CD4-positive, alpha-beta T cell treated with Interleukin-21 for 1 hour (primary cell): ENCODE measurements at regions not wholly inside any gene's neighbourhood (a gene's known extent, or its start where the extent isn't known, plus 50 kb on each side); places are given as distances from the start of the nearest gene placed in this dataset.
"Not testable (repeated sequence)": the region's sequence is repeated elsewhere in the genome, so short reads cannot be mapped to it uniquely, and the experiment has no call there.

ENCODE experiments used
- DNase-seq: peaks from one replicate; pipeline ENCODE4 v3.0.0-alpha.2; 2020

DNA sequence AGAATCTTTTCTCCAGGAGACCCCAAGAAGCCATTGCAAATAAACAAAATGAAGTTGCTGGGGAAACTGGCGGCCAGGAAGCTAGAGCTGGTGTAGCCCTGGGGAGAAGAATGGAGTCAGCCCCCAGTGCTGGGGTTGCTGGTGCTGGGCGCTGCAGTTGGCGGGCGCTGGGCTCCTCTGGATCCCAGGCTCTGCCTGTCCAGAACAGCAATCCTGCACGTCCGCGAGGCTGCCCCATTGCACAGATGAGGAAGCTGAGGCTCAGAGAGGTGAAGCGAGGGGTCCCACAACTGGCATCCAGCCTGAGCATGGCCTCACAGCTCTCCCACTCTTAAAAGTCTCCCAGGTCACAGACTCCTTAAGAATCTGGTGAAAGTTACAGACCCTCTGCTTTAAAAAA, 161.1 kb downstream of the OR4M2 start:
- no peak for DNase-seq

DNA sequence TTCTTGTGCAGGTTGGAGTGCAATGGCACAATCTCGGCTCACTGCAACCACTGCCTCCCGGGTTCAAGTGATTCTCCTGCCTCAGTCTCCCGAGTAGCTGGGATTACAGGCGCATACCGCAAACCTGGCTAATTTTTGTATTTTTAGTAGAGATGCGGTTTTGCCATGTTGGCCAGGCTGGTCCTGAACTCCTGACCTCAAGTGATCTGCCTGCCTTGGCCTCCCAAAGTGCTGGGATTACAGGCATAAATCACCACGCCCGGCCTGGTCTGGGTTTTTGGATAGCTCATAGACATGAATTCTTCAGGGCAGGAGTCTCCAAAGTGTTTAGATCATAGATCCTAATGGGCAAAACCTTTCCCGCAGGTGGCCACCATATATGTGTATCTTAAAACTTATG, 162.0 kb downstream of the OR4M2 start:
- not testable (repeated sequence) for DNase-seq

DNA sequence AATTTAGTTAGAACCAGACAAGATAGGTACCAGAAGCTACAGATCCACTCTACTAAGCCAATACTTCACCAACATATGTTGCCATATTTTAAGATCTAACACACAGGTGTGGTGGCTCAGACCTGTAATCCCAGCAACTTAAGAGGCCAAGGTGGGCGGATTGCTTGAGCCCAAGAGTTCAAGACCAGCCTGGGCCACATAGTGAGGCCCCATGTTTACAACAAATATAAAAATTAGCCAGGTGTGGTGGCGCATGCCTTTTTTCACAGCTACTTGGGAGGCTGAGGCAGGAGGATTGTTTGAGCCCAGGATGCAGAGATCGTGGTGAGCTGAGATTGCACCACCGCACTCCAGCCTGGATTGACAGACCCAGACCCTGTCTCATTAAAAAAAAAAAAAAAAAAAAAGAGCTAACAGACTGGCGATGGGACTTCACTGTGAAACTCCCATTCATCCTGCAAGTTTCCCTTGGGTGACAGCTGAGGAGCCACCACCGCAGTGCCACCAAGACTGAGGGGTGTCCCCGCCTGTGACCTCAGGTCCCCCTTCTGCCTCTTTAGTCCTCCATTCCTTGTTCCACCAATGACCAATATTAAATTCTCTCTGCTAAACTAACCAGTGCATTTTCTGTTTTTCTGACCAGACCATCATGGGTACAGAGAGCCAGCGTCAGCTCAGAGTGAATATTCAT, 163.3 kb downstream of the OR4M2 start:
- DNase-seq = no peak

DNA sequence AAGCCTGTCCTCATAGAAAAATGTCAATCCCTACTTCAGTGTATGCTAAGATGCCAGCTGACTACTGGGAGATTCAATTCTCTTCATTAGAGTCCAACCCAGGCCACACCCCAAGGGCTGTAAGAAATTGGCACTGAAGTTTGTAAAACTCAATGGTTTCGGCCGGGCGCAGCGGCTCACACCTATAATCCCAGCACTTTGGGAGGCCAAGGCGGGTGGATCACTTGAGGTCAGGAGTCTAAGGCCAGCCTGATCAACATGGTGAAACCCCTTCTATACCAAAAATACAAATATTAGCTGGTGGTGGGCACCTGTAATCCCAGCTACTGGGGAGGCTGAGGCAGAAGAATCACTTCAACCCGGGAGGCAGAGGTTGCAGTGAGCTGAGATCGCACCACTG, 169.2 kb downstream of the OR4M2 start:
- DNase-seq = not testable (repeated sequence)

DNA sequence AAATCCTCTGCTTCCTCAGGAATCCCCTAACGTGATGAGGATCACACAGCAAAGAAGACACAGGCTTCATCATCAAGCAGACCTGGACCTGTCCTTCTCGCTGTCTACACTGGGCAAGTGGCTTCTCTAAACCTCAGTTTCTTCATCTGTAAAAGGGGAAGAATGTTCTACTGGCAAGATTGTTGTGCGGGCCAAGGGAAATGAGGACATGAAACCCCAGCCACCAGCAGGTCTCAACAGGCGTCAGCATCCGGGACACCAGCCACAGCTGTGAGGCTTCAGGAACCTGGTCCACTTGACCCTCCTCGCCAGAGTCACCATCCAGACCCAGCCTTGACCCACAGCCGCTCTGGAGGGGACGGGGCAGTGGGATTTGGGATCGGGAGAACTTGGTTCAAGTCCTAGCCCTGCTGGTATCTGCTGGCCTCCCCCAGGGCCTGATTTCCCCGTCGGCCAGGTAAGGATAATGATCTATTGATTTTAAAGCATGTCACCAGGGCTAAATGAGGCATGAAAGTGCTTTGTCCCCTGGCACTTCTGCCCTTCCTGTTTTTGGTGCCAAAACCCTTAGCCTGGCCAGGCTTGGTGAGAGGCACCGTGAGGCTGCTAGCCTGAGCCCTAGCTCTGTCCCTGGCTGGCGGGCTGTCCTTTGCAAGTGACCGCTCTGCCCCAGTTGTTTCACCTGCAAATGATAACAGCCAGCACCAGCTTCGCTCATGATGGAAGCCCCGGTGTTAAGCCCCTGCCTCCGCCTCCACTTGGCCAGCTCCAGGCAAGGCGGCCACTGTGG, 170.4 kb downstream of the OR4M2 start:
- DNase-seq = not testable (repeated sequence)

DNA sequence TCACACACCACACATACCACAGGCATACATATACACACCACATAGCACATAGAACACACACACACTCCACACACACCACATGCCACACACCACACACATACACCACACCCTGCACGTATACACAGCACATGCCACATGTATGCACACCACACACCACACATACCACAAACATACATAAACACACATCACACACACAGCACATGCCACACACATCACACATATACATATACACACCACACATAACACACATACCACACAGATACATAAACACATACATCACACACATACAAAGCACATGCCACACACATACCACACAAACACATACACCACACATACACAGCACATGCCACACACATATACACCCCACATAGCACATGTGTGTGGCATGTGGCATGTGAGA, 171.1 kb downstream of the OR4M2 start:
- no peak for DNase-seq

DNA sequence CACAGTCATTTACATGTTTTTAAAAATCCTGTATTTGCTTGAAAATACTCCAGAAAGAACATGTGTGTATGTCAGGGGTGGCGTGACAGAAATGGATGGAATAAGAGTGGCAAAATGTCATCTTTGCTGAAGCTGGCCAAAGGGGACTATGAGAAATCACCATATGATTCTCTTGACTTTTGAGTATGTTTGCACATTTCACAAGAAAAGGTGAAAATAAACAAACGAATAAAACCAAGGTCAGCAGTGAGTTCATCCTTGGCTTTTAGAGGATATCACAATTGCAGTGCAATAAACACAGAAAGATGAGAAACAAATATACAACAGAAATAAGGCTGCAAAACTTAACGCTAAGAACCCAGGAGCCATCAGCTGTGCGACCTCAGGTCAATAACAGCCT, 171.7 kb downstream of the OR4M2 start:
- not testable (repeated sequence) for DNase-seq

DNA sequence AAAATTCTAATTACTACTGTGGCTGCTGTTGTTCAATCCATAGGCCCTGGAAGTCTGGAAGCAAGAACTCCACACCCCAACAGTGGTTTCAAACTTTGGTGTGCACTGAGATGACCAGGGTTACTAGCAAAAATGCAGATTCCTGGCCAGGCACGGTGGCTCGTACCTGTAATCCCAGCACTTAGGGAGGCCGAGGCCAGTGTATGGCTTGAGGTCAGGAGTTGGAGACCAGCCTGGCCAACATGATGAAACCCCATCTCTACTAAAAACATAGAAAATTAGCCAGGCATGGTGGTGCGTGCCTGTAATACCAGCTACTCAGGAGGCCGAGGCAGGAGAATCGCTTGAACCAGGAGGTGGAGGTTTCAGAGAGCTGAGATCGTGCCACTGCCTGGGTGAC, 172.2 kb downstream of the OR4M2 start:
- DNase-seq = not testable (repeated sequence)

DNA sequence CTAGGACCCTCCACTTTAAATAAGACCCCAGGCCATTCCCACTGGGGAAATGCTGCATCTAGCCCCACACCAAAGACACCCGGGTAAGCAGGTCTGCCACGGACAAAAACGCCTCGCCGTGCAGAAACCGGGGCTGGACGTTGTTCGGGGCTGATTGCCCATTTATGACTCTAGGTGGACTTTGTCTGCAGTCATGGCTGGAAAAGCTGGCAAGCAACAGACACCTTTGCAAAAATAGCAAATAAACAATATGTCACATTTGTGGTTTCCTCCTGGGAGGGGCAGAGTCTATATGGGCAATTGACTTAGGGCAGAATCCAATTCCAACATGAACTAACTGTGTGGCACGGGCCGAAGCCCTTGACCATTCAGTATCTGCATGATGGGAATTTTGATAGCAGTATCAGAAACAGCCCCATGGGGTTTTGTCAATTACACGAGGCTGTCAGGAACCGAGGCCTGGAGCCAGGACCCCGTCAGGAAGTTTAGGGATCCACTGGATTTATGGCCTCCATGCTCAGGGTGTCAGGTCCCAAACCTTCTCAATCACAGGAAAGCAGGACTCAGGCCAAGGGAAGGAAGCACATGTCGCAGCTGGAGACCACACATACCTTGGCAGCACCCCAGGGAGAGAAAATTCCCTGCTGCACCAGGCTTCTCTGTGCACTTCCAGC, 172.8 kb downstream of the OR4M2 start:
- not testable (repeated sequence) for DNase-seq

DNA sequence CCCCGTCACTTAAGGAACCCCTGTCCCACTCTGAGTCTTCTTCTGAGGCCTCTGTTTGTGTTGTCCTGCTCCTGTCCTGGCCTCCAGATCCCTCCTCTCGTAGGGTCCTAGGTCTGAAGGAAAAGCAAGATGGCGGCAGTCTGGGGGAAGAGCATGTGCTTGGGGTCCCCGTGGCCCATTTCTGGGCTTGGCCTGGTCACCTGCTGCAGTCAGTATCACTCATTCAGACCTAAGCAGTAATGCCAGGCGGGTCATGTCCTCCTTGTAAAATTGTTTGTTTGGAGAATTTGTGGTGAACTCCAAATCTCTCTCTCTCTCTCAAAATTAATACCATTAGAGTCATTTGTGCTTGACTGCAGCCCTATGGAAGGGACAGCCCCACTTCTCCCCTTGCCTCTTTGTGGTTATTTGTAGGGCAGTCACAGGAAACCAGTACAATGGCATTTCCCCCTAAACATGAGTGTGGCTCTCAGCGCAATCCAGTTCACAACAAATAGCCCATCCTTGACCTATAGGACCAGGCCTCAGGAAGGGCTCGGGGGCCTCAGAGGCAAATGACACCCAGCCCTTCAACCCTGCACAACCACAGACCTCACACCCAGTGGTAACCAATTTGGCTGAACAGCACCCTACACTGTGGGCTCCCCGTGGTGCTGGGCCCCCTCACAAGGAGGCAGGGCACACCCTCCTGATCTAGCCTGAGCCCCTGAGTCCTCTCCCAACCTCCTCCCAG, 173.5 kb downstream of the OR4M2 start:
- DNase-seq = peak; percentile 23

DNA sequence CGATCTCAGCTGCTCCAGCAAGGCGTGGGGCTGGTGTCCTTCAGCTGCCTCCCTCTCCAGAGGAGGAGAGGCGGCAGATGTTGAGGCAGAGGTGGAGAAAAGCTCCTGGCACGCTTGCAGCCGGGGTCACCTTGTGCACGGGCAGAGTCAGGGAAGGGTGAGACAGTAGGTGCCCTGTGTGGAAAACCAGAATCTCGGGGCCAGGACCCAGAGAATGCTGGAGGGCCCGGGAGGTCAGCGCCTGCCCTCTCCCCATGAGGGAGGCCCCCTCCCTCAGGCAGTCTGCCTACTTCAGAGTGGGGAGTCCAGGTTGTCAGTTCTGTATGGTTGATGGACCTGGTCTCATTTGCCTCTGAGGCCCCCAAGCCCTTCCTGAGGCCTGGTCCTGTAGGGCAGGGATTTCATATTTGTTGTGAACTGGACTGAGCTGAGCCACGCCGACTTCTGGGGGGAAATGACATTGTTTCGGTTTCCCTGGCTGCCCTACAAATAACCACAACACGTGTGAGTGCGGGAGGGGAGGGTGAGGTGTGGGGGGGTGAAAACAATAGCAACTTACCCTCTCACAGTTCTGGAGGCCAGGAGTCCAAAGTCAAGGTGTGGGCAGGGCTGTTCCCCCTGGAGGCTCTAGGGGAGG, 174.2 kb downstream of the OR4M2 start:
- DNase-seq = not testable (repeated sequence)

DNA sequence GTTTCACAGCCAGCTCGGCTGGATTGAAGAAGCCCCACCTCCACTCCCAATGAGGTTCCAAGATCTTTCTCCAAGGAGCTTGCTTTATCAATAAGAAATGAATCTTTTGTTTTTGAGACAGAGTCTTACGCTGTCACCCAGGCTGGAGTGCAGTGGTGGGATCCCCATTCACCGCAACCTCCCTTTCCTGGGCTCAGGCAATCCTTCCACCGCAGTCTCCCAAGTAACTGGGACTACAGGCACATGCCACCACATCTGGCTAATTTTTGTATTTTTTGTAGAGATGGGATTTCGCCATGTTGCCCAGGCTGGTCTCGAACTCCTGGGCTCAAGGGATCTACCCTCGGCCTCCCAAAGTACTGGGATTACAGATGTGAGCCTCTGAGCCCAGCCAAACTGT, 175.3 kb downstream of the OR4M2 start:
- not testable (repeated sequence) for DNase-seq

DNA sequence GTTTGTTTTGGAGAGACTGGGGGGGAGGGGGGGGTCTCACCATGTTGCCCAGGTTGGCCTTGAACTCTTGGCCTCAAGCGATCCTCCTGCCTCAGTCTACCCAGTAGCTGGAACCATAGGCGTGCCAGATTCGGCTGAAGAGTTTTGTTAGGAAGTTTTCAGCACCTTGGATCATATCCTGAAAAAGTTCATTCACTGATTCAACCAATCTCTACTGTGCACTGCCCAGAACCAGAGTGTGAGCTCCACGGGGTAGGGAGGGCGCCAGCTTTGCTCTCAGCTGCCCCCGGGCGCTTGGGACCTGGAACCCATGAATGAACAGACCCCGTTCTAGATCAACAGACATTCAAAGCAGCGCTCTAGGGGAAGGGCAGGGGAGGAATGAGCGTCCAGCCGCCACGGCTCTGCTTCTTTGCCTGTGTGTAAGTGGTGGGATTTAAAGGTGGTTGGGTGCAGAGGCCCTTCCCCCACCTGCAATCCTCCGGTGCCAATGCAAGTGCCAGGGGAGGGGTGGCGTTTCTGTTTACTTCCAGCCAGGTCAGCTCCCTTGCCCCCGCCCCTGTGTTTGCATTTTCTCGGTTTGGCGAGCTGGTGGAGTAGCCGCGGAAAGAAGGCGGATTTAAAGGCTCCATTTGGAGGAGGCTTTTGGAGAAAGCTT, 176.2 kb downstream of the OR4M2 start:
- not testable (repeated sequence) for DNase-seq

DNA sequence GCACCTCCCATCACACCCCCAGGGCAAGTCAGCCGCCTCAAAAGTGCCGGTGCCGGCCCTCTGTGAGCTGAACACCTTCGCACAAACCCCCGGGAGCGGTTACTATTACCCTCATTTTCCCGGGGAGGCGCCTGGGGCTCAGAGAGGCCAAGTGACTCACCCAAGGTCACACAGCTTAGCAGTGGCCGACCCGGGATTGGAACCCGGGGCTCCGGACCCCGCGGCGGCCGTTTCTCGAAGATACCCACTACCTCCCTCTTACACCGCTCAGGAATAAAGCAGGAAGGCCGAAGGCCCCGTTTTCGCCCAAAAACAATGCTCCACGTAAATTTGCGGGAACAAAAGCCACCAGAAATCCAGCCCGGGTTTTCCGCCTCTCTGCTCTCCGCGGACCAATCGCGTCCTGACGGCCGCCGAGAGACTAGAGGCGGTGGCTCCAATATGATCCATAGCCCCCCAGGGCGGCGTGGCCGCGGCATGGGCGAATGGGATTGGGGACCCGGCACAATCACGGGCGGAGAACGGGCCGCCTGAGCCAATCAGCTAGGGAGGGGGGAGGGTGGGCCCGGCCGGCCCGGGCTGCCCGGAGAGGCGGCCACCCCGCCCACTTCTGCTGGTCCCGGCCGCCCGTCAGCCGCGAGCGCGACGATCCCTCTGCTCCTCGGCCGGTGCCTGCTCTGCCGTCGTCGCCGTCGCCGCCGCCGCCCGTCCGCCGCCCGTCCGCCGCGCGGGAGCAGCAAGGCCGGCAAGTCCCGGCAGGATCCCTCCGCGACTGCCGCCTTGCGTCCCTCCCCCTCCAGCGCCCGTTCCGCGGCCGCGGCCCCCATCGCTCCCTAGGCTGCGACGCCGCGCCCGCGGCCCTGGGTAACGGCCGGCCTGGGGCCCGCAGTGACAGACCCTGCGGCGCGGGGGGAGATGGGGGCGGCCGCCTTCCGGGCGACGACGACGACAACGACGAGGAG, 177.0 kb downstream of the OR4M2 start:
- no peak for DNase-seq

DNA sequence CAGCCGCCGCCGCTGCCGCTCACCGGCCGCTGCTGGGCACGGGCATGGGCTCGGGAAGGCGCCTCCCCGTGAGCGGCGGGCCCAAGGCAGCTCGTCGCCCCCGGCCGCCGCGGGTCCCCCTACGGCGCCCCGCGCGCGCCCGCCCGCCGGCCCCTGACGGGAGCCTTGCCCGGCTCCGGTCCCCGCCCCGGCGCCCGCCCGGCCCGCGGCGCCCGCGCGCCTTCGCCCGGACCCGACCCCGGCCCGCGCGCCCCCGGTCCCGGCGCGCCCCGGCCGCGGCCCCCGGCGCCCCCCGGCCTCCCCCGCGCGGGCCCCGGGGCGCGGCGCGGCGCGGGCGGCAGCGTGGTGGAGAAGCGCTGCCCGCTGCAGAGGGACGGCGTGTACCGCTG, 177.7 kb downstream of the OR4M2 start:
- no peak for DNase-seq

DNA sequence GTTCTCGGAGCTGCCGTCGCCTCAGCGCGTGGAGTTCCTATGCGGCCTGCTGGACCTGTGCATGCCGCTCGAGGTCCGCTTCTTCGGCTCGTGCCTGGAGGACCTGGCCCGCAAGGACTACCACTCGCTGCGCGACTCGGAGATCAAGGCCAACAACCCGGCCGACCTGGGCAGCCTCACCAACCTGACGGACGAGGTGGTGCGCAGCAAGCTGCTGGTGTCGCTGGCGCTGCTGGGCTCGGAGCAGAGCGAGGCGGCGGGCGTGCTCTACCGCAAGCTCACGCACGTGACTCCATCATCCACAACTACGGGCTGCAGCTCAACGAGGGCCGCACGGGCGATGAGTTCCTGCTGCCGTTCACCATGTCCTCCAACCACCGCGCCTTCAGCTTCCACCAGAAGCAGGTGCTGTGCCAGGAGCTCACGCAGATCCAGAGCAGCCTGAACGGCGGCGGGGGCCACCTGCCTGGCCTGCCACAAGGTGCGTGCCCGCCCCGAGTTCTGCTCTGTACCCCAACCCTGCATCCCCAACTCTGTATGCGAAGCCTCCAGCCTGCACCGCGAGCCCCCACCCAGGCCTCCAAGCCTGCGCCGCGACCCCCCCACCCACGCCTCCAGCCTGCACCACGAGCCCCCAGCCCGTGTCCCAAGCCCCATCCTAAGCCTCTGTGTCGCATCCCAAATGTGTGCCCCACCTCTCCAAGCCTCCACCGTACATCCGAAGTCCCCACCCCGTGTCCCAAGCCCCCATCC, 178.2 kb downstream of the OR4M2 start:
- no peak for DNase-seq

DNA sequence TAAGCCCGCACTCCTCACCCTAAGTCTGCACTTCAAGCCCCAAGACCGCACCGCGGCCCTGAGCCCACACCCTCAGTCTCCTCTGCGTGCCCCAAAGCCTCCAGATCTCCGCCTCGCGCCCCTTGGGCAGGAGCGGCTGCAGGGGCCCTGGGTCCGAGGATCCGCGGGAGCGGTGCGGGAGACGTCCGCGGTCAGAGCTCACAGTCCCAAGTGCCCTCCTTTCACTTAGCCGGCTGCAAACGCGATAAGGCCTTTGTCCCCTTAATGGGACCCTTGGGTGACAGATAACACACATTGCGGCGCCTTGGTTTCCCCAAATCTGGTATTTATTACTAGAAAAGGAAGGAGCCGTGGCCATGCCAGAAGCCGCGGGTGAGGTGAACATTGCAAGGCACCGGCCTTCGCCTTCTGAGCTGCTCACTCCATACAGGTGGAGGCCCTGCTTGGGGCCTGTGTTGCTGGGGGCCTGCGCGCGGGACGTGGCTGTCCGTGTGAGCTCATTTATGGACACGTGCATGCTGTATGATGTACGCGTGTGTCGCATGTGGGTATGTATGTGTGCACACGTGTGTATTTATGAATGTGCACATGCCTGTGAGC, 178.9 kb downstream of the OR4M2 start:
- DNase-seq = not testable (repeated sequence)

DNA sequence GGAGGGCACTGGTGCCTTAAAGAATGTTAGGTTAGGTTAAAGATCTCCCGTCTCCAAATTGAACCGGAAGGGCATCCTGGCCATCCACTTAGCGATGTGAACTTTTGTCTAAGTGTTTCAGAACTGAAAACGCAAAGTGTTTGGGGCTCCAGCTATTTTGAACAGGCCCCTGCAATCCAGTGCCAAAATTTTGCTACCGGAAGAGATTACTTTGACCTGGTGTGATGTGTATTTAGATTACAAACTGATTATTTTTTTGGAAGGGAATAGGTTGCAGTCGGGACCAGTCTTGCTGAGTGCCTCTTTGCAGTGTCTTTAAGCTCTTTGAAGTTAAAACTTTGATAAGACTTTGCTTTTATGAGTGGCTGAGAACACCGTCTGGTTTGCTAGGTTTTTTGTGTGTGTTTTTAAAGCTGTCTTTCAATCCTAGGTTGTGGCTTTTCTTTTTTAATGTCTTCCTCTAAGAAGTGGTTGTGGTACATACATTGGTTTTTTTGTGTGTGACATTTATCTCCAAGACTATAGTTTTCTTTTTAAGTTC, 179.6 kb downstream of the OR4M2 start:
- no peak for DNase-seq

DNA sequence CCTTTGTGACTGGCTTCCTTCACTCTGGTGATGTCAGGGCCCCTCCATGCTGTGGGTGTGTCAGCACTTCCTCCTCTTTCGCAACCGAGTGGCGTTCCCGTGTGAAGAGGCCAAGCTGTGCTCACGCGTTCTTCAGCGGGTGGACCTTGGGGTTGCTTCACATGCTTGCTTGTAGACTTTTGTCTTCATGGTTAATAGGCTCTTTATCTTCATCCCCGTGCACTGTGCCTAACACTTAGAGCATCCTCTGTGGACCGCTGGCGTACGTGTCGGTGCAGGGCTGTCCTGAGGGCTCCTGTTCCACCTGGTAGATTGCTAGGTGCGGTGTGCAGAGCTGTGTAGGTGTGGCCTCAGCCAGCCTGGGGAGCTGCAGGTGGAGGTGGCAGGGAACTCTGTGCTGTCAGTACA, 182.3 kb downstream of the OR4M2 start:
- DNase-seq = peak; percentile 27
